ENCODE measurements at regions not wholly inside any gene's neighbourhood (a gene's known extent, or its start where the extent isn't known, plus 50 kb on each side); places are given as distances from the start of the nearest gene placed in this dataset.
"Not testable (repeated sequence)": the region's sequence is repeated elsewhere in the genome, so short reads cannot be mapped to it uniquely, and the experiment has no call there.

DNA sequence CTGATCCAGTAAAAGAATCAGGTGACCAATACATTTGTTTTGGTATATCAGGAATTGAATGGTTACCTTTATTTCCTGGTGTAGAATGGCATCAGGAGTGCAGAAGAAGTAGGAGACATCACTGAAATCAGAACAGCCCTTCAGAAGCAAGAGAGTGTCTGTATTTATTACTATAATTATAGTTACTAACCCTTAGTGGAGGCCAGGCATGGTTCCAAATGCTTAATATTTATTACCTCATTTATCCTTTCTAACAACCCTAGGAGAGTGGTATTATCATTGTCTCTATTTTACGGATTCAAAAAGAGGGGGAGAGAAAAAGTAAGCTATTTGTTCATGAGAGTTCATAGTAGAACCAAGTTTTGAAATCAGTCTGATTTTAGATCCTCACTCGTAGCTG is 1292.9 kb downstream of the PCDH9 start:
- DNase-seq: no peak

DNA sequence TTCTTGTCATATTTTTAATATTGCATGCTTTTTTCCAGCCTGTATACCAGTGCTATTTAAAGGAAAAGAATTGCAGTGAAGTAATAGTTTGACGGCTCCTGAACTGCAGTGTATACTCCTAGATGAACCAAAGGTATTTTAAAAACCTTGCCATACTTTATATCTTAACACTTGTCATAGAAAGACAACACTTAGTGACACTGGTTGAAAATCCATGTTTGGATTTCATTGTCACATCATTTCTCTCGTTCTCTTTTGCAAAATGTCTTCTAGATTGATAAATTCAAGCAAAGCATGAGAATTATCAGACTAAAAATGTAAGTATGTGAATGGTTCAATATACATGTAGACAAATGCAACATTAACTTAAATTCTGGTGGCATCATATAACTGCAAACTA is 1293.9 kb downstream of the PCDH9 start:
- no peak for DNase-seq

DNA sequence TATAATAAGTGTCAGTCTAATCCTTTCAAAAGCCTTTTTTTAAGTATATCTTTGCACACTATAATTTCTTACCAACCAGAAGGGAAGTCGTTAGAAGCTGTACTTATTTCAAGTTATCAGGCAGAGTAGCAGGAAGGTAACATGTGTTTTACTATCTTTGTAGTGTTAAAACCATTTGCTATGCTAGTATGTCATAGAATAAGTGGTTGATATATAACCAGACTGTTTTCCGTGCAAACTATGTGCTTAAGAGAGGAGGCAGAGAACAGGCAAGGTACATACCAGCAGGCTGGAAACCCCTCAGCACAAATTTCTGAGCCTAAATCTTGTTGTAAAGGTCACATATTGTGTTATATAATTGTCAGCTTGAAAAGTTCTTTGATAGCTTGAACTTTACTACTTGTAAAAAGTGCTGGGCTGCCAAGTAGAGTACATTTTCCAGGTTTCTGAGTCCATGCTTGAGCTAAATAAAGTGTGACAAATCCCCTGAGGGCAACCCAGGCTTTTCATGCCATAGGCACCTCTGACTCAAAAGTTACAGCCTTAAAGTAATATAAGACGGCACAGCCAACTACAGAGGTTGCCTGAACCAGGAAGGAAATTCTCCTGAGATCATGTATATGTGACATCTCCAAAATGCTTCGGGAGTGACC is 1297.4 kb downstream of the PCDH9 start:
- DNase-seq: no peak

DNA sequence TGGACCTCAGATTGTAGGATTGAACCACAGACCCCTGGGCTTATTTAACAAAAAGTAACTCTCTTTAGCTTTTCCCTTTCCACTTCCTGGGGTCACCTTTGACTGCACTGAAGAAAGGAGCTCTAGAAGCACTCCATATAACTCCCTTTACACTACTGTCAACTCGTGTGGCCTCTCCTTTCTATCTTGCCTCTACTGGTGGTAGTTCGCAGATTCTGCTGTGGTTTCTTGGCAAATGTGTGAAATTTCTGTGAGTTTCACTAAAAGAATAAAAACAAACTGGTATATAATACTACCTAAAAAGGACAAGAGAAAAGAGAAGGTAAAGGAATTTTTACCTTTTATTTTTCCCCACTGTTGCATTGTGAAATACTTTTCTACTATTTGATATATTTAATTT is 1298.1 kb downstream of the PCDH9 start:
- no peak for DNase-seq

- no peak for DNase-seq
Observed at GRCh38 chr13:65929436-65929835, 1300.7 kb downstream of the PCDH9 start.

- DNase-seq: no peak
Observed at GRCh38 chr13:65926750-65927171, 1303.4 kb downstream of the PCDH9 start.

DNA sequence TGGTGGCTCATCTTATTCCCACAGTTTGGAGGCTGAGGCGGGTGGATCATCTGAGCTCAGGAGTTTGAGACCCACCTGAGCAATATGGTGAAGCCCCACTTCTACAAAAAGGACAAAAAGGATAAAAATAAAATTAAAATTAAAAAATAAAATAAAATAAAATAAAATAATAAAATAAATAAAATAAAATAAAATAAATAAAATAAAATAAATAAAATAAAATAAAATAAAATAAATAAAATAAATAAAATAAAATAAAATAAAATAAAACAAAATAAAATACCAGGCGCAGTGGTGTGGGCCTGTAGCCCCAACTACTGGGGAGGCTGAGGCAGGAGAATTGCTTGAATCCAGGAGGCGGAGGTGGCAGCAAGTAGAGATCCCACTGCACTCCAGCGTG is 1307.3 kb downstream of the PCDH9 start:
- DNase-seq: not testable (repeated sequence)

- no peak for DNase-seq
Observed at GRCh38 chr13:65921933-65922332, 1308.2 kb downstream of the PCDH9 start.

DNA sequence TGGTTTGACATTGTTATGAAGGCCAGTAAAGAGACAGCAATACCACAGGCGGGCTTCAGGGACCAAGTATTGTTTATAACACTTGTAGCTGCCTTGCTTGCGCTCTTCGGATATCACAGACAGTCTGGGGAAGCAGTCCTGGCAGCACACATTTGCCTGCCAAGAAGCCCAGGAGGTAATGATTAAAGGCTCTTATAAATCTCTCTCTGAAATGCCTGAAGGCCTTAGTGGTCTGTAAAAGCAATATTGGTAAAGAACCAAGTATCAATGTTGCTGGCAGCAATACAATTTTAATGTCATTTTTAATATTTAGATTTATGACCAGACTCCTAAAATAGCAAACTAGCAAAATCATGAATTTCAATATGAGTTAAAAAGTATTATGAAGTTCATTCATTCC is 1312.4 kb downstream of the PCDH9 start:
- DNase-seq: no peak

DNA sequence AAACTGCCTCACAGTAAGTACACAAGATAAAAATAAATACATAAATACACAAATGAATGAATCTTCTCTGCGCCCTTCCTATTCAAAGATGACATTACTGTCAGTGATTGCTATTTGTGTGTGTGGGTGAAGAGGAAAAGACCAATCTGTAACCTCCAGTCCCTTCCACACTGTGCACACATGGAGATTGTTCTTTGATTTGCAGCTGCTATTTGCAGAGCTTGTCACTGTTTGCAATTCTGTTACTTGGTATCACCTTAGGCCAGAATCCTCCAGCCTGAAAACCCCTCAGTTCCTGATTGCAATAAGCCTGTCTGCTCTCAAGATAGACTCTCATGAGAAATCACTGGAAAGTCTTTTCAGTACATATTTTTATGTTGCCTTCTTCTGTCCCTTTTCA is 1314.9 kb downstream of the PCDH9 start:
- no peak for DNase-seq

GRCh38 chr13:65914716-65915115 is 1315.4 kb downstream of the PCDH9 start:
- DNase-seq: no peak

- DNase-seq: no peak
Observed at GRCh38 chr13:65913173-65913572, 1317.0 kb downstream of the PCDH9 start.

DNA sequence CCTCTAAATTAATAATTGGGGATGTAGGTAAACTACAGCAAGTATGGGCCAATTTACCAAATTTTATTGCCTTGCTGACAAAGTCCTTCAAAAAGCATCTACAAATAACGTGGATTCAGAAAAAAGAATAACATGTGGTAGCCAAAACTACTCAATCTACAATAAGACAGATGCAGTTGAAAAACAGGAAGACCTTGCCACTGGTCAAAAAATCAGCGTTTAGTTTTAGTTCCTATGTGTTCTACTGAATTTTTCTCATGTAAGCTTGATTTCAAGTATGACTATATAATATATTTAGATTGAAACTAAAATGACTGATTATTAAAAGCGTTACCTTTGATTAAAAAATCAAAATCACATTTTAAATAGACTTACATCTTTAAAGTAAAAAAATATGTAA is 1317.6 kb downstream of the PCDH9 start:
- no peak for DNase-seq

DNA sequence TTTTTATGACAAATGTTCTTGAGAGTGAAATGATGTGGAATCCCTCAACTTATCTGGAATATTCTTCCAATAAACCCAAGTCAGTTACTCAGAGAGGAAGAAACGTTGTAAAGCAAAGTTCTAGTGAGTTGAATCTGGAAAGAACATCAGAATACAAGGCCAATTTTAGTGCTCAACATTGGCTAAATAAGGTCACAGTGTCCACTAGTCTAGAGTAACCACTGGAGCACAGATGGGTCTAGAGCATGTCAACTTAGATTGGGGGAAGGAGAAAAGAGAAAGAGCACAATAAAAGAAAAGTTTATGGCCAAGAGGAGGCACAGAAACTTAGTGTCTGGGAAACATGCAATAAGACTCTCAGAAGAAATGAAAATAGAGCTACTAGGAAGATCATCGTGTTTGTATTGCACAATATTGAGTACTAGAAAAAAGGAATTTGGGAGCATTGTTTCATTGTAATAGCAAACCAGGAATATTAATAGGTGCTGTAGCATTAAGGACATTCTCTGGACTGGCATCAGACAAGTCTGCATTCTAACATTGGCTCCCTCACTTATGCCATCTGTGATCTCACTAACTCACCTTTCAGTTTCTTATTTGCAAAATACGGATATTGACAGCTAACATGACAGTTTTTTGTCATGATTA is 1318.5 kb downstream of the PCDH9 start:
- DNase-seq: no peak

GRCh38 chr13:65909501-65909900 is 1320.6 kb downstream of the PCDH9 start:
- no peak for DNase-seq

DNA sequence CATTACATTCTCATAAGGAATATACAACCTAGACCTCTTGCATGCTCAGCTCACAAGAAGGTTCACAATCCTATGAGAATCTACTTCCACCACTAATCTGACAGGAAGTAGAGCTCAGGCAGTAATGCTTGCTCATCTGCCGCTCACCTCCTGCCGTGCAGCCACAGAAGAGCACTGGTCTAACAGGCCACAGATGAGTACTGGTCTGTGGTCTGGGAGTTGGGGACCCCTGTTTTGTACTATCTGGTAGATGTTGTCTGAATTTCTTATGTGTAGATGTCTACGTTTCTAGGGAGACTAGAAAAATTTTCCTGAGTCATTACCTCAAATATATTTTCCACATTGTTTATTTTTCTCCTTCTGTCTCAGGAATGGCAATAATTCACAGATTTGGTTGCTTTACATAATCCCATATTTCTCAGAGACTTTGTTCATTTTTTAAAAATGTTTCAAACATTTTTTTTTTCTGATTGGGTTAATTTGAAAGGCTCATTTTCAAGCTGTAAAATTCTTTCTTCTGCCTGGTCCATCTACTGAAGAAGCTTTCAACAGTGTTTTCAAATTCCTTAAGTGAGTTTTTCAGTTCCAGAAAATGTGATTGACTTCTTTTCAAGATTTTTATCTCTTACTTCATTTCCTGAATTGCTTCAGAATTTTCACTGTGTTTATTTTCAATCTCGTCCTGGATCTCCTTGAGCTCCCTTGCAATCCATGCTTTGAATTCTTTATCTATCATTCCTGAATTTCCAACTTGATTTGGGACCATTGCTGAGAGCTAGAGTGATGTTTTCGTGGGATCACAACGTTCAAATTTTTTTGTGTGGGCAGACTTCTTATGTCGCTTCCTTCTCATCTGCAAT is 1322.2 kb downstream of the PCDH9 start:
- no peak for DNase-seq

GRCh38 chr13:65901723-65902122 is 1328.4 kb downstream of the PCDH9 start:
- DNase-seq: no peak

DNA sequence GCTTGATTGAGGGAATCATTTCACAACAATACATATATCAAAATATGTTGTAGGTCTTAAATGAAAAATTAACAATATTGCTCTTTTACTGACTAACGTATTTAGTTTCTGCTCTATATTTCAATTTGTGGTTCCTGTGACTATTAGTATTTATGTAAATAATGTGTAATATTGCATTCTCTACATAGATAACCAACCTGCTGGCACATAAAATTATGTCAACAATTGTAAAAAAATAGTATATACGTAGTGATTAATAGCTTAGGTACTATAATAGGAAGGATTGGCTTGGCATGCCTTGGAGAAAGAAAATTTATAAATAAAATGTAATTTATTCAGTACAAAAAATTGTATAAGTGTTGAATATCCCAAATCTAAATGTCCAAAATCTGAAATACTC is 1336.1 kb downstream of the PCDH9 start:
- no peak for DNase-seq

- DNase-seq: no peak
Observed at GRCh38 chr13:65892859-65893258, 1337.3 kb downstream of the PCDH9 start.

DNA sequence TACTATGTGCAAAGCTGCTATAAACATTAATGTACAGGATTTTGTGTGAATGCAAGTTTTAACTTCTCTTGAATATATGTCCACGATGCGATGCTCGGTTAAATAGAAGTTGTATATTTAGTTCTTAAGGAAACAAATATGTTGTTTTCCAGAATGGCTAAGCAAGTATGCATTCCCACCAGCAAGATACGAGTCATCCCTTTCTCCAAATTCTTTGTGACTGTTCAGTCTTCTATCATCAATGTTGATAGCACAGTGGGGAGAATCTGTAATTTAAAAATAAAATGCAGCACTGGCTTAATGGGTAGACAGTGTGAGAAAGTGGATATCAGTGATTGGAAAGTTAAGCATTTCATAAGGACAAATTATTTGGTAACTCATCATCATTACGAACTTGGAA is 1340.8 kb downstream of the PCDH9 start:
- no peak for DNase-seq

GRCh38 chr13:65882810-65883209 is 1347.3 kb downstream of the PCDH9 start:
- no peak for DNase-seq

DNA sequence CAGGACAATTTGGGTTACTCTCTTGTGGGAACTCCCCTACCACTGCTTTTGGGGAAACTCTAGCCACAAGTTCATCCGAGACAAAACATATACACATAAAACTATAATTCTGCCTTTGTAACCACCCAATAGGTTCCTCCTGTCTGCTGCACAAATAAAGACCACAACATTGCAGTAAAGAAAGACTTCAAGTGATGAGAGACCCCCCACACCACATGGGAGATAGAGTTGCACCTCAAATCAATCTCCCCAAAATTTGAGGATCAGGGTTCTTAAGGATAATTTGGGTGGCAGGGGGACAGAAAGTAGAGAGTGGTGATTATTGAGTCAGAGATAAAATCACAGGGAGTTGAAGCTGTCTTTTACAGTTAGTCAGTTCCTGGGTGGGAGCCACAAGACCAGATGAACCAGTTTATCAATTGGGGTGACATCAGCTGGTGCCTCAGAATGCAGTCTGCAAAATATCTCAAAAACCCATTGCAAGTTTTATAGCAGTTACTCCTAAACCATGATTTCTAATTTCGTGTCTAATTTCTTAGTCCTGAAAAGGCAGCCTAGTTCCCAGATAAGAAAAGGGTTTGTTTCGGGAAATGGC is 1348.5 kb downstream of the PCDH9 start:
- no peak for DNase-seq

- no peak for DNase-seq
Observed at GRCh38 chr13:65875031-65875430, 1355.1 kb downstream of the PCDH9 start.

DNA sequence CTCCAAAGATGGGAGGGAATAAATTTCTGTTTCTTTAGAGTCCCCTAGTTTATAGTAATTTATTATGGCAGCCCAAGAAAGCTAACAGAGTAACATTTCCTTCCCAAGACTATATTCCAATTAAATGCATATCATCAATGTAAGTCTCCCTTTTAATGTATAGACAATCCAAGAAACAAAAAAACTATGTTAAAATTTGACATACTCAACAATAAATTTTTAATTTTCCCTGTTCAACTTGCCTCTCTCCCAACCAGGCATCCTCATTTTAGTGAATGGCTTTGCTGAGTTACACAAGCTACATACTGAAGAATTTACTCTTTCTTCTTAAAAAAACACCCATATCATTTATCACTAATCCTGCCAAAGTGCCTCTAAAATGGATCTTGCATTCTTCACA is 1357.7 kb downstream of the PCDH9 start:
- DNase-seq: no peak

All from stimulated activated CD4-positive, alpha-beta T cell treated with anti-CD3 and anti-CD28 coated beads, Interleukin-15, amount 100 ng/mL, for 24 hours (primary cell).